Brain microvascular endothelial cell (primary cell): ENCODE measurements at regions not wholly inside any gene's neighbourhood (a gene's known extent, or its start where the extent isn't known, plus 50 kb on each side); places are given as distances from the start of the nearest gene placed in this dataset.

ENCODE experiments used
- DNase-seq: peaks from one replicate; pipeline ENCODE4 v3.0.0-alpha.2; 2020
- H3K27ac ChIP-seq: fragments of 250-450 bp; sonication (Bioruptor Pico); 2 replicates; pipeline ENCODE4 v1.5.1; 2020; ENCODE audit warnings: mild to moderate bottlenecking, moderate library complexity
- H3K27me3 ChIP-seq: fragments of 250-450 bp; sonication (Bioruptor Pico); replicated peaks from 2 replicates; pipeline ENCODE4 v1.5.1; 2020; ENCODE audit warnings: mild to moderate bottlenecking
- H3K36me3 ChIP-seq: fragments of 250-450 bp; sonication (Bioruptor Pico); replicated peaks from 2 replicates; pipeline ENCODE4 v1.5.1; 2020; ENCODE audit warnings: mild to moderate bottlenecking
- H3K4me3 ChIP-seq: 2 replicates; pipeline ENCODE4 v1.5.1; 2011; ENCODE audit warnings: low read depth, mild to moderate bottlenecking, control low read depth, low read length, moderate library complexity
- CTCF ChIP-seq: IDR thresholded peaks from 2 replicates; pipeline ENCODE4 v1.5.1; 2011; ENCODE audit warnings: low read depth, mild to moderate bottlenecking, moderate library complexity, low read length, control low read depth, inconsistent platforms; ENCODE audit errors: missing control alignments
- in situ Hi-C: cut with HindIII; loops from 2 replicates; pipeline ENCODE4 v1.10.0; 2017; ENCODE audit warnings: low sequenced_read_pairs, low pct_ligation_motif_present

GRCh38 chr13:44159633-44160279 lies 213.9 kb upstream of the SERP2 start:
- no peak overlapping the region for H3K4me3 ChIP-seq
- in situ Hi-C loops = no loop called here
- DNase-seq = no peak
- H3K27me3 ChIP-seq = no peaks in the 10 kb centered on the region
- no peak for TF ChIP-seq CTCF
- H3K36me3 ChIP-seq = no peaks in the 10 kb centered on the region
- H3K27ac ChIP-seq = no peak overlapping the region

GRCh38 chr13:44160591-44161191 lies 212.9 kb upstream of the SERP2 start:
- in situ Hi-C loops = no loop called here
- TF ChIP-seq CTCF = no peak
- Histone ChIP-seq H3K27me3 (no peaks in the 10 kb centered on the region), H3K4me3 (no peak overlapping the region), H3K27ac (no peak overlapping the region), H3K36me3 (no peaks in the 10 kb centered on the region)
- DNase-seq = no peak

GRCh38 chr13:44163108-44163507 lies 210.5 kb upstream of the SERP2 start:
- no peak for DNase-seq
- in situ Hi-C loops = no loop called here
- H3K4me3 ChIP-seq = no peak overlapping the region
- no peaks in the 10 kb centered on the region for H3K36me3 ChIP-seq
- no peaks in the 10 kb centered on the region for H3K27me3 ChIP-seq
- no peak for TF ChIP-seq CTCF
- H3K27ac ChIP-seq = no peak overlapping the region

GRCh38 chr13:44165221-44165888 lies 208.3 kb upstream of the SERP2 start:
- in situ Hi-C loops = no loop called here
- no peak for TF ChIP-seq CTCF
- DNase-seq = no peak

GRCh38 chr13:44165889-44166496 lies 207.6 kb upstream of the SERP2 start:
- H3K27ac ChIP-seq = no peak overlapping the region
- no peak for DNase-seq
- no peaks in the 10 kb centered on the region for H3K36me3 ChIP-seq
- no peak for TF ChIP-seq CTCF
- in situ Hi-C loops = no loop called here
- H3K4me3 ChIP-seq = no peak overlapping the region
- no peaks in the 10 kb centered on the region for H3K27me3 ChIP-seq

More at GRCh38 chr13:44165221-44165888, 208.3 kb upstream of the SERP2 start:
- H3K4me3 ChIP-seq = no peak overlapping the region
- no peaks in the 10 kb centered on the region for H3K36me3 ChIP-seq
- H3K27me3 ChIP-seq = no peaks in the 10 kb centered on the region
- H3K27ac ChIP-seq = no peak overlapping the region
